Amniotic epithelial cell (primary cell): ENCODE measurements at regions not wholly inside any gene's neighbourhood (a gene's known extent, or its start where the extent isn't known, plus 50 kb on each side); places are given as distances from the start of the nearest gene placed in this dataset.

Experiments
- DNase-seq: peaks from one replicate; pipeline ENCODE4 v3.0.0-alpha.2; 2010; ENCODE audit warnings: low read depth

- no peak for DNase-seq
These were observed 485.0 kb upstream of the KIRREL3 start for GRCh38 chr11:127485541-127485940.

- DNase-seq: no peak
These were observed 480.8 kb upstream of the KIRREL3 start for GRCh38 chr11:127481391-127481790.

GRCh38 chr11:127478826-127479225 is 478.3 kb upstream of the KIRREL3 start:
- no peak for DNase-seq

GRCh38 chr11:127474766-127475165 is 474.2 kb upstream of the KIRREL3 start:
- DNase-seq: no peak

DNA sequence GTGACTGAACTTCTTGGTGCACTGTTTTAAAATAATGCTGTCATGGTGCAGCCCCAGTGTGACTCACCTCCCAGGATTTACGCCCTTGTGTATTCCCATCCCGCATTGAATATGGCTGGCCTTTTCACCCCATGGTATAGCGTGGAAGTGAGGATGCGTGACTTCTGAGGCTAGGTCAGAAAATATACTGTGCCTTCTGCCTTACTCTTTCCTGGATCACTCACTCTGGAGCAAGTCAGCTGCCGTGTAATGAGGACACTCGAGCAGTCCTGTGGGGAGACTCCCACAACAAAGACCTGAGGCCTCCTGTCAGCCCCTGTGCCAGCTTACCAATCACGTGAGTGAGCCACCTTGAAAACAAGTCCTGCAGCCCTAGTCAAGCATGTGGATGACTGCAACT is 471.9 kb upstream of the KIRREL3 start:
- no peak for DNase-seq

DNA sequence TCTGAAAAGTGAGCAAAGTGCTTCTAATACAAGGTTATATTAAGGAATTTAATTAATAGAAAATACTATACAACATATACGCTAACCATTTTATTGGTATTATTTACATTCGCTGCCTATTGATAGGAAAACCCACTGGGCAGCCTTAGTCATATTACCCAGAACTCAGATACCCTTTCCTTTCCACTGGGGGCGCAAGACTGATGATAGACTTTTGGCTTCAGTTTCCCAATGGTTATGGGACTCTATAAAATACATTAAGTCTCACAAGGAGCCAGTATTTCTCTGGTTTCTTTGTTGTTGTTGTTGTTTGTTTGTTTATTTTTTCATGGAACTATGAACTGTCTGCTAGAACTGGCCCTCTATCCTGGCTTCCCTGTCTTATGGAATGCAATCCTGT is 471.1 kb upstream of the KIRREL3 start:
- no peak for DNase-seq

DNA sequence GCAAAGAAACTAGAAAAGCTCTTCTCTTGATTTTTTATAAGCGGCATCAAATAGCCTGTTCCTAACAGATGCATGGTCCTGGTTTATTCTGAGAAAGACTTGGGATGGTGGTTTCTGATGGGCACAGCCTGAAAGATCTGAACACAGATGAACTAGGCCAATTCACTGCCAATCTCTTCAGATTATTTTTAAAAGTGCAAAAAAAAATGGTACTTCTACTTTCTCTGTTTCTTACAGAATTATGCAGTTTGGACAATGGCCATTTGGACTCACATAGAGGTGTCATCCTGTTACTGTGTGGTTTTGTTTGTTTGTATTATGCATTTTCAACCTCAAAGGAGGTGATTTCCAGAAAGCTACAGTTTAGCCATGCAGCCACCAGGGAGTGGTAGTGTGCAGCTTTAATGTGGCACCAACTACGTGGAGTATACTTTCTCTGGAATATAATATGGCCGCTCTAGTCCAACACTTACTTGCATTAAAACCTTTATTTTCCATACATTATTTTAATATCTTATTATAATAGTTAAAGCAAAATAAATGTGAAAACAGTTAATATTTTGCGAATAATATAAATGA is 469.8 kb upstream of the KIRREL3 start:
- DNase-seq: no peak

- DNase-seq: no peak
These were observed 463.8 kb upstream of the KIRREL3 start for GRCh38 chr11:127464325-127464724.

- DNase-seq: no peak
These were observed 461.4 kb upstream of the KIRREL3 start for GRCh38 chr11:127462065-127462344.

- DNase-seq: no peak
These were observed 460.9 kb upstream of the KIRREL3 start for GRCh38 chr11:127461241-127462064.

- DNase-seq: no peak
These were observed 458.0 kb upstream of the KIRREL3 start for GRCh38 chr11:127458561-127458960.

DNA sequence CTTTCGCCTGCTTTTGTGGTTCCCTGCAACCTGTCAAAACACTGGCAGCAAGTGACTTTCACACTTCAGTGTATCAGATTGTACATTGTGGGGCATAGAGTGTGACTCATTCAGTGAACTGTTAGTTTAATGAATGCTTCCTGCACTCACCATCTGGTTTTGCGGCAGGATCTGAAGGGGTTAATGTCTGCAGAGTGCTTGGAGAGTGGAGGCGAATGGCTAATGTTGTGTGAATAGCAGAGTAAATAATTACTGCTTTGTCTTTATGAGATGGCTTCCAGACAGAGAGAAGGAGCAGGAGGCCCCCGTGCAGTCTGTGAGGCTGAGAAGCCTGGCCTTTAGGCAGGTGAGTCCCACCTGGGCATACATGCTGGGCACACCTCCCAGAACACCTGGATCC is 454.3 kb upstream of the KIRREL3 start:
- no peak for DNase-seq

DNA sequence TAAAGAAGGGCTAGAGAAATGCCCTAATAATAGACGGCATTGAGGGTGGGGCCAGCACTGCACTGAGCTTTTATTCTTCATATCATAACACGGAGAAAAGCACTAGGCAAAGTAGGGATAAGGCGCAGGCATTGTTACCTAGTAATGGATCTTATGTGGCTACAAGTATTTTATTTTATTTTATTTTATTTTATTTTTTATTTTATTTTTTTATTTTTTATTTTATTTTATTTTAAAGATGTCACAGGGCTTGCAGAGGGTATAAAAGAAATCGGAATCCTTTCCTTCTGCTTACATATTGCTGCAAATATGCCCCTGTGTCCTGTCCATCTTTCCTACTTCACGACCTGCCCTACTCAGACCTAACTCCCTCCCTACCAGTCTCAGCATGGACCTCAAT is 452.0 kb upstream of the KIRREL3 start:
- no peak for DNase-seq

- DNase-seq: no peak
These were observed 451.3 kb upstream of the KIRREL3 start for GRCh38 chr11:127451861-127452260.

GRCh38 chr11:127448101-127448500 is 447.5 kb upstream of the KIRREL3 start:
- no peak for DNase-seq

DNA sequence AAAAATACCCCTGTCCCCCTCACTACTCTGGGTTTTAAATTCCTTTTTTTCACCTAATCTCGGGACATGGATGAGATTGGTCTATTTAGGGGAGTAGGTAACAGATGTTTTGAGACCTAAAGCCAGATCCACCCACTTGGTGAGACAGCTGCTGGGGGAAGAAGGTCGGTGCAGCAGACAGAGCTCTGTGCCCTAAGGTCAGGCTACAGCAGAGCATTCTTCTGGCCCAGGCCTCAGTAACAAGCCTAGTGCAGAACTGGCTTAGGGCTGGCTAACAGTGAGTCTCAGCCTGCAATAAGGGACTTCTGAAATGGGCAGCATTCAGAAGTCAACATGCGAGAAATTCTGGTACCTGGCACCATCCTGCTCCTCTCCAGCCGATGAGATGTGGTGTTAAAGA is 444.9 kb upstream of the KIRREL3 start:
- DNase-seq: no peak

DNA sequence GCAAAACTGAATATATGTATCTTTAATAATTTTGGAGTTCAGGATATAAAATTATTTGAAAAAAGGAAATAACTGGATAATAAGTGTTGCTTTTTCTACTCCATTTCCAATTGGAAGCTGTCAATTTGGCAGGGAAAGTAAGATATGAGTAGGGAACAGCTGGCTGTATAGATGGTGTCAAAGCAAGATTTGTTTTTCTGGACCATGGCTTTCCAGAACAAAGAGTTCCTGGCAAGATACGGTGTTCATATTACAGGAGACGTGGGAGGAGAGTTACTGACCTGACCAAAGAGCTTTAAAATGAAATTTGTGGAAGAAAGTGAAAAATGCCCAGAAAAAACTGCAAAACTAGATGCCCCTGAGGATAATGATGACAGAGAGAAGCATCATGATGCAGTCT is 442.7 kb upstream of the KIRREL3 start:
- DNase-seq: no peak

DNA sequence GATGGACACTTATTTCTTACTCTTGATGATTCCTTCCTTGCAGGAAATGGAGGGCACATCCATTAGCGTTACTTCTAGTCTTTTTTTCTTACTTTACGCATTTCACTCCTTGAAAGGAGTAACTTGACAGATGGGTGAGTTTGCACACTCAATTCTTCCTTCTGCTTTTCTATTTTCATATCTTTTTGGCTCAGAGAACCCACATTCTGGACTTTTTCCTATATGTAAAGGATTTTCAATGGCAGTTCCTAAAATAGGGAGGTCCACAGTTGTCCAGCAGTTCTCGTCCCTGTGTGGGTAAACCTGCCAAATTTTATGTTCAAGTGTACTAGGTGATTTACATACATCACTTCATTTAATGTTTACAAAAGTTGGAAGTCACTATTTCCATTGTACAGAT is 440.0 kb upstream of the KIRREL3 start:
- DNase-seq: no peak

DNA sequence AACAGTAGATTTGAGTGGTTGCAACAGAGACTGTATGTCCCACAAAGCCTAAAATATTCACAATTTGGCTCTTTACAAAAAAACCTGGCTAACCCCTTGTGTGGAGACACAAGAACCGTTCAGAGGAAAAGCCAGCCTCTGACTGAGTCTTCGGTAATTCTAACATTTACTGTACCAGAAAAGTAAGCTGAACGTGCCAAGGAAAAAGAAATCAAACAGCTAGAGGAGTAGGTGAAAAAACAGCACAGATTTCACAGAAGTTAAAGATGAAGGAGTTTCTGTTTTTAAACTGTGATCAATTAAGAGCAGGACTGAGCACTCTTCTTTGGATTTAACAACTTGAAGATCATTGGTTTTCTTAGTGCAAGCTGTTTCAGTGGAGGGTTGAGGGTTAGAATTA is 424.7 kb upstream of the KIRREL3 start:
- DNase-seq: no peak

DNA sequence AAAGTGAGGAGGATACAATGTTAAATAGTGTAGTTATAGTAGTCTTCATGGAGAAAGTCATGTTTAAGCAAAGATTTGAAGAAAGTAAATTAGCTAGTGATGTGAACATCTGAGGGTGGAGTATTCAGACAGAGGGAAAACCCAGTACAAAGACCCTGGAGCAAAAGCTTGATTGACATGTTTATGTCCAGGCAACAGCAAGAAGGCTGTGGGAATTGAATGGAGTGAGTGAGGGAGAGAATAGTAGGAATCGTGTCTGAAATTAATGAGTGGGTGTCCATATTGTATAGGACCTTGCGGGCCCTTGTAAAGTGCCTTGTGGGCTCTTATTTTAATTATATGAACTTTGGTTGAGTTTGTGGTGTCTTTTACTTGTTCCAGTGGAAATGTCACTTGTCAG is 424.1 kb upstream of the KIRREL3 start:
- DNase-seq: no peak

- DNase-seq: no peak
These were observed 419.6 kb upstream of the KIRREL3 start for GRCh38 chr11:127420139-127420538.

DNA sequence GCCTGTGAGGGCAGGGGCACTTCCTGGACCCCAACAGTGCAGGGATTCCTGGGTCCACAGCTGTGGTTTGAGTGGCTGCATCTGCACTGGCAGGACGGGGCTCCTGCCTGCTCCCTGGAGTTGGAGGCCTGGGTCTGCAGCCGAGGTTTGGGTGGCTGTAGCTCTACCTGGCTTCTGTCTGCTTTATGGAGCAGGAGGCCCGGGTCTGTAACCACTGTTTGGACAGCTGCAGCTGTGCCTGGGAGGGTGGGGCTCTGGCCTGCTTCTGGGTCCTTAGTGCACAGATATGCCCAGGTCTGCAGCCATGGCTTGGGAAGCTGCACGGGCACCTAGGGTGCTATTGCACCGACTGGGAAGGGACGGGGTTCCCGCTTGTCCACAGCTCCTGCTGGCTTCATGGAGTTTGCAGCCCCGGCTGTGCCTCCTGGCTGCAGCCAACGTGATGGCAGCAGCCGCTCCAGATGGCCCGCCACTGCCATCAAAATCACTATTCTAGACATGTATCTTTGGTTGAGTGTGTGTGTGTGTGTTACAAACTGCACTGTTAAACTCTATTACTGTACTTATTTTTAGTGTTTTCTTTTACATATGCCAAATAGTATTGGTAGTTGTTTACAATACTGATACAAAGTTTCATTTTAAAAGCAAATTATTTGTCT is 412.3 kb upstream of the KIRREL3 start:
- DNase-seq: no peak

GRCh38 chr11:127412234-127412633 is 411.7 kb upstream of the KIRREL3 start:
- DNase-seq: no peak

- DNase-seq: no peak
These were observed 410.7 kb upstream of the KIRREL3 start for GRCh38 chr11:127411283-127411682.
